ENCODE measurements at regions not wholly inside any gene's neighbourhood (a gene's known extent, or its start where the extent isn't known, plus 50 kb on each side); places are given as distances from the start of the nearest gene placed in this dataset.

DNA sequence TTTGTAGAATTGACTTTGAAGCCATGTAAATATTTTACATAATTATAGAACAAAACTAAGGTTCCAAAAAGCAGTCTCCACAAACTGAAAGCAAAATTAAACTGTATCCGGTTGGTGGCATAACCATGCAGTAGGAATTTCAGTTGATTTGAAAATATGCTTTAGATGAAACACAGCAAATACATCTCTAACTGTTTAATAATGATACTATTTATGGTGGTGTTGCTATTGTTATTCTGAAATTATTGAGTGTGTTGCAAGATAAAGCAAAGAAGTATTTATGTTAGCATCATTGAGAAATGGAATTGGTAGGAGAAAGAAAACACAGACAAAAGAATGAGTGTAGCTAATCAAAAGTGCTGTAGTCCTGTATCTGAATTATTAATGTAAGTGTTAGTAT is 73.8 kb upstream of the MTHFD1L start:
- TF ChIP-seq, protein P1, sequence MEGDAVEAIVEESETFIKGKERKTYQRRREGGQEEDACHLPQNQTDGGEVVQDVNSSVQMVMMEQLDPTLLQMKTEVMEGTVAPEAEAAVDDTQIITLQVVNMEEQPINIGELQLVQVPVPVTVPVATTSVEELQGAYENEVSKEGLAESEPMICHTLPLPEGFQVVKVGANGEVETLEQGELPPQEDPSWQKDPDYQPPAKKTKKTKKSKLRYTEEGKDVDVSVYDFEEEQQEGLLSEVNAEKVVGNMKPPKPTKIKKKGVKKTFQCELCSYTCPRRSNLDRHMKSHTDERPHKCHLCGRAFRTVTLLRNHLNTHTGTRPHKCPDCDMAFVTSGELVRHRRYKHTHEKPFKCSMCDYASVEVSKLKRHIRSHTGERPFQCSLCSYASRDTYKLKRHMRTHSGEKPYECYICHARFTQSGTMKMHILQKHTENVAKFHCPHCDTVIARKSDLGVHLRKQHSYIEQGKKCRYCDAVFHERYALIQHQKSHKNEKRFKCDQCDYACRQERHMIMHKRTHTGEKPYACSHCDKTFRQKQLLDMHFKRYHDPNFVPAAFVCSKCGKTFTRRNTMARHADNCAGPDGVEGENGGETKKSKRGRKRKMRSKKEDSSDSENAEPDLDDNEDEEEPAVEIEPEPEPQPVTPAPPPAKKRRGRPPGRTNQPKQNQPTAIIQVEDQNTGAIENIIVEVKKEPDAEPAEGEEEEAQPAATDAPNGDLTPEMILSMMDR (IDR thresholded peaks at IDR 0.05; ENCODE audit: low read length), result no peak
- no peak for TF ChIP-seq EZH2 (IDR thresholded peaks at IDR 0.05; ENCODE audit: borderline replicate concordance, low read length)
